Tibial nerve (tissue), 4 donors: ENCODE measurements at regions not wholly inside any gene's neighbourhood (a gene's known extent, or its start where the extent isn't known, plus 50 kb on each side); places are given as distances from the start of the nearest gene placed in this dataset.
"Not testable (repeated sequence)": the region's sequence is repeated elsewhere in the genome, so short reads cannot be mapped to it uniquely, and the experiment has no call there.

Experiments used
- CTCF ChIP-seq, 5 experiments: fragments of 200-600 bp in 3 of 5; fragments of 450-650 bp in 2 of 5; sonication (generic) in 3 of 5; IDR thresholded peaks; one replicate each; pipeline ENCODE4 v1.5.1; 2016 to 2019; ENCODE audit warnings: antibody characterized with exemption in 5 of 5, mild to moderate bottlenecking in 3 of 5, moderate library complexity in 2 of 5
- EP300 ChIP-seq, 2 donors: sonication (generic); formaldehyde crosslinking; IDR thresholded peaks; one replicate each; pipeline ENCODE4 v1.6.1; 2017; ENCODE audit warnings: antibody characterized with exemption in 2 of 2, mild to moderate bottlenecking in 1 of 2
- POLR2A ChIP-seq, 2 donors: fragments of 450-650 bp; IDR thresholded peaks; one replicate each; pipeline ENCODE4 v1.6.1; 2017; ENCODE audit warnings: antibody characterized with exemption in 2 of 2, mild to moderate bottlenecking in 2 of 2, moderate library complexity in 2 of 2

GRCh38 chr7:35869117-35869516, 68.3 kb downstream of the SEPTIN7 start:
- TF ChIP-seq CTCF, POLR2A, EP300 (IDR thresholded peaks at IDR 0.05): not testable (repeated sequence)
